Ramos (cell line): ENCODE measurements at regions not wholly inside any gene's neighbourhood (a gene's known extent, or its start where the extent isn't known, plus 50 kb on each side); places are given as distances from the start of the nearest gene placed in this dataset.
"Not testable (repeated sequence)": the region's sequence is repeated elsewhere in the genome, so short reads cannot be mapped to it uniquely, and the experiment has no call there.

Experiments used
- in situ Hi-C: fragments of 300-500 bp; cut with MboI; formaldehyde crosslinking; loops from one replicate; pipeline ENCODE4 v1.14.3; 2022; ENCODE audit warnings: low sequenced_read_pairs; ENCODE audit not compliant: unreplicated experiment

- in situ Hi-C loops = no loop called here
These were observed 486.5 kb upstream of the HTR2C start for GRCh38 chrX:114097427-114097826.

- in situ Hi-C loops = no loop called here
These were observed 488.1 kb upstream of the HTR2C start for GRCh38 chrX:114095789-114096188.

- in situ Hi-C loops = no loop called here
These were observed 496.3 kb upstream of the HTR2C start for GRCh38 chrX:114087543-114087942.

DNA sequence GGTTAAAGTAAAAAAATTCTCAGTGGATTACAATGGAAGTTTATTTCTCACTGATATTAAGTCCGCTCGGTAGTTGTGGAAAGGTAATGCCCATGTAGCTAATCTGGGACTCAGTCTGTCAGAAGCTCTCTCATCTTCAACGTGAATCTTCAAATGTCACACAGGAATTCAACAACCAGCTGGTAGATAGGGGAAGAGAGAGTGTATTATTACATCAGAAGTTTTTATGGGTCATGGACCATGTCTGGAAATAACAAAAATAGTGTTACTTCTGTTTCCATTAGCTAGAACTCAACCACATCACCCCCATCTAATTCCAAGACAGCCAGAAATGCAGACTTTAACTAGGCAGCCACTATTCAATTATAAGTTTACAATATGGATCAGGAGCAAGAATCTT, 506.1 kb upstream of the HTR2C start:
- in situ Hi-C loops = no loop called here

DNA sequence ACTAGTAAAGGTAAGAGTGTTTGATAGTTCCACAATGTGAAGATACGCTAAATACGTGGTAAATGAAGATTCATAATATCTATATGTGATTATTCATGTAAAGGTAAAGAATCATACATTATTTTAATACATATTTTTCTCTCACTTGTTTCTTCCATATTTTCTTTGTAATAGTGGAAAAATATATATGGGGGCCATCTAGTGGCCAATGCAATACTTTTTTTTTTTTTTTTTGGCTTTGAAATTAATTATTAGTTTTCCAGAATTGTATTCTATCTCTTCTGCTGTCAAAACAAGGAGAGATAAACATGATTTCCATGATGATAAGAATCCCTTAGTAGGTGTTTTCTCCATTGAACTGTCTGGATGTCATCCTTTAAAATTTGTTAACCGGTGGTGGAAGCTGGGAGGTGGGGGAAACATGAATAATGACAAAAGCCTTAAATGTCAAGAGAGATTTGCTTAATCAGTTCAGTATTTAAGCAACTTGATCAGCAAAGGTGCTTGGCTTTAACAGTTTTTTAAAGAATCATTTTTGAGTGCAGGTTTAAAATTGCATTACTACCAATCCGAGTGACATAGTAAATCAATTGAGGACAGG, 508.7 kb upstream of the HTR2C start:
- in situ Hi-C loops = no loop called here

DNA sequence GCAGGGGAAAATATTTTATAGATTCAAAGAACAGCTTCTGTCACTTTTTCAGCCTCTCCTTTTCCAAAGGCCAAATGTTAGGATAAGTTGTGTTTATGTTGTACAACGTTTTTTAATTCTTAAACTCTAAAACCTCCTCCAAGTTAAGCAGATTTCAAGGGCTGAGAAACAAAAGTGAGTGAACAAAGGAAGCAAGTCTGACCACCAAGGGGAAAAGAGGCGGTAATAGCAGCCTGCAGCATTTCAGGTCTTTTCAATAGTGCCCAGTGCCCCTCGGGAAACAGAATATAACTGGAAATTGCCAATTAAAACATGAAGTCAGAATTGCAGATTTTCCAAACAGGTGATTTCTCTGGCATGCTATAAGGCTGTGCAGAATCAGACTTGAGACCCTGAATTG, 510.0 kb upstream of the HTR2C start:
- in situ Hi-C loops = no loop called here

GRCh38 chrX:114071412-114071811, 512.5 kb upstream of the HTR2C start:
- in situ Hi-C loops = no loop called here

GRCh38 chrX:114065577-114066223, 518.2 kb upstream of the HTR2C start:
- in situ Hi-C loops = no loop called here

DNA sequence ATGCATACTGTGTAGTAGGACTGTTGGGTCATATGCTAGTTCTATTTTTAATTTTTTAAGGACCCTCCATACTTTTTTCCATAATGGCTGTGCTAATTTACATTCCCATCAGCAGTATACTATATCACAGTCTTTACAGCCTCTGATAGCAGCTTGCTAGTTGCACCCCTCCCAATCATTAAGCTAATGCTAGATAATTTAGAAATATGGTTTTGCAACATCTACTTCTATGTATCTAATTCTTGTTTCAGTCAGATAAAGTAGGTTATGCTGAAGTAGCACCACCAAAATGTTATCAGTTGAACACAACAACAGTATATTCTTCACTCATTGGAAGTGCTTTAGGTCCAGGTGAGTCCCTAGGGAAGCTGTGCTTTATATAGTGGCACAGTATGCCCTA, 522.7 kb upstream of the HTR2C start:
- in situ Hi-C loops = no loop called here

DNA sequence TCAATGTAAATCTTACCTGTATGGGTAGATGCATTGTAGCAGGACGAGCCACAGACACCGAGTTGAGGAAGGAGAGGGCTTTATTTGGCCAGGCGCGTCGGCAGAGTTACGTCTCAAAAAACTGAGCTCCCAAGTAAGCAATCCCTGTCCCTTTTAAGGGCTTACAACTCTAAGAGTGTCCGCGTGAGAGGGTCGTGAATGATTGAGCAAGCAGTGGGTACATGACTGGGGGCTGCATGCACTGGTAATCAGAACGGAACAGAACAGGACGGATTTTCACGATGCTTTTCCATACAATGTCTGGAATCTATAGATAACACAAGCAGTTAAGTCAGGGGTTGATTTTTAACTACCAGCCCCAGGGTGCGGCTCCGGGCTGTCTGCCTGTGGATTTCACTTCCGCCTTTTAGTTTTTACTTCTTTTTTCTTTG, 524.9 kb upstream of the HTR2C start:
- in situ Hi-C loops = no loop called here

- in situ Hi-C loops = not testable (repeated sequence)
These were observed 526.5 kb upstream of the HTR2C start for GRCh38 chrX:114057422-114057821.

DNA sequence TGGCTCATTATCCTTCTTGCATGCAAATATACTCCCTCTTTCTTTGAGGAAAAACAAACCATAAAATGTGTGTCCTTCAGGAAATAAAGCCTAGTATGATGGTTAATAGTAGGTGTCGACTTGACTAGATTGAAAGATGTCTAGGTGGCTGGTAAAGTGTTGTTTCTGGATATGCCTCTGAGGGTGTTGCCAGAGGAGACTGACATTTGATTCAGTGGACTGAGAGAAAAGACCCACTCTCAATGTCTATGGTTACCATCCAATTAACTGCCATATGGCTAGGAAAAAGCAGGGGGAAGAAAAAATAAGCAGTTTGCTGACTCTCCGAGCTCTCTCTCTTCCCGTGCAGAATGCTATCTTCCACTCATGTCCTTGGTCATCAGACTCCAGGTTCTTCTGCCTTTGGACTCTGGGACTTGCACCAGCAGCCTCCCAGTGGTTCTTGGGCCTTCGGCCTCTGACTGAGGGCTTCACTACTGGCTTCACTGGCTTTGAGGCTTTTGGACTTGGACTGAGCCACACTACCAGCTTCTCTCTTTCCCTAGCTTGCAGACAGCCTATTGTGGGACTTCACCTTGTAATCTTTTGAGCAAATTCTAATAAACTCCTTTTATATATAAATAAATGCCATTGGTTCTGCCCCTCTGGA, 532.1 kb upstream of the HTR2C start:
- in situ Hi-C loops = no loop called here

GRCh38 chrX:114050075-114050796, 533.6 kb upstream of the HTR2C start:
- in situ Hi-C loops = no loop called here

DNA sequence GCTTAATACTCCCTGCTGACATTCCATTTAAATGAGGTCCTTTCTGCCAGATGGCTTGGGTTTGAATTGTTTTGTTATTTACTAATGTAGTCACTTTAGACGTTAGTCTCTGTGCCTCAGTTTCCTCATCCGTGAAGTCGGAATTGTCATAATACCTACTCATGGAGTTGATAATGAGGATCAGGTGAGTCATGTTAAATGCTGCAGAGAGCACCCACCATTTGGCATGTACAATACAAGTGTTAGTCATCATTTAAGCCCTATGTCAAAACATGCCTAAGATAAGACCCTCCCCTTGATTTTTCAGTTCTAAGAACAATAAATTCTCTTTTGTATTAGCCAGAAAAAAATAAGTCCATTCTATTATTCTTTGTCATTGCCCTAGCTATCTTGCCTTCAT, 534.8 kb upstream of the HTR2C start:
- in situ Hi-C loops = no loop called here

DNA sequence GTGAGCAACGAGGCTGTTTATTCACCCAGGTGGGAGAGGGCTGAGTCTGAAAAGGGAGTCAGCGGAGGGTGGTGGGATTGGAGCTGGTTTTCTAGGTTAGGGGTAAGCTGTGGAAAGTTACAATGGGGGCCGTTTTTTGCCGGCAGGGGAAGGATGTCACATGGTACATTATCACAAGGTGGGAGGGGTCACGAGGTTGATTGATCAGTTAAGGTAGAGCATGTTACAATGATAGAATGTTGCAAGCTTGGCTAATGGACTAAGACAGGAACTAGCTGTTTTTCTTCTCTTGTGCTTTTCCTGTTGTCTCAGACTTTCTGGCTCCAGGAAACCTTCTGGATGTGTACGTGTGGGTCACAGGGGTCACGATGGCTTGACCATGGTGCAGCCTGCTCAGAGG, 536.3 kb upstream of the HTR2C start:
- in situ Hi-C loops = no loop called here

GRCh38 chrX:114046695-114047279, 537.1 kb upstream of the HTR2C start:
- in situ Hi-C loops = no loop called here

DNA sequence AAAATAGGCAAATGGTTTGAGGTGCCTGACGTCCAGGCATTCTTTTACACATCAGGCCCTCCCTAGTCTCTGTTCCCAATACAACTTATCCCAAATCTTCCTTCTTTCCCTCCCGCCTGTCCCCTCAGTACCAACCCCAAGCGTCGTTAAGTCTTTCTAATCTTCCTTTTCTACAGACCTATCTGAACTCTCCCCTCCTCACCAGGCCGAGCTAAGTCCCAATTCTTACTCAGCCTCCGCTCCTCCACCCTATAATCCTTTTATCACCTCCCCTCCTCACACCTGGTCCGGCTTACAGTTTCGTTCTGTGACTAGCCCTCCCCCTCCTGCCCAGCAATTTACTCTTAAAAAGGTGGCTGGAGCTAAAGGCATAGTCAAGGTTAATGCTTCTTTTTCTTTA, 542.4 kb upstream of the HTR2C start:
- in situ Hi-C loops = not testable (repeated sequence)

GRCh38 chrX:114040661-114041269, 543.1 kb upstream of the HTR2C start:
- in situ Hi-C loops = not testable (repeated sequence)

DNA sequence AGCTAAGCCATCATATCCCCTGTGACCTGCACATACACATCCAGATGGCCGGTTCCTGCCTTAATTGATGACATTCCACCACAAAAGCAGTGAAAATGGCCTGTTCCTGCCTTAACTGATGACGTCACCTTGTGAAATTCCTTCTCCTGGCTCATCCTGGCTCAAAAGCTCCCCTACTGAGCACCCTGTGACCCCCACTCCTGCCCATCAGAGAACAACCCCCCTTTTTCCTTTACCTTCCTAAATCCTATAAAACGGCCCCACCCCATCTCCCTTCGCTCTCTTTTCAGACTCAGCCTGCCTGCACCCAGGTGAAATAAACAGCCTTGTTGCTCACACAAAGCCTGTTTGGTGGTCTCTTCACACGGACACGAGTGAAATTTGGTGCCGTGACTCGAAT, 543.8 kb upstream of the HTR2C start:
- in situ Hi-C loops = not testable (repeated sequence)

GRCh38 chrX:114038358-114038757, 545.5 kb upstream of the HTR2C start:
- in situ Hi-C loops = no loop called here
